ENCODE measurements at regions not wholly inside any gene's neighbourhood (a gene's known extent, or its start where the extent isn't known, plus 50 kb on each side); places are given as distances from the start of the nearest gene placed in this dataset.
"Not testable (repeated sequence)": the region's sequence is repeated elsewhere in the genome, so short reads cannot be mapped to it uniquely, and the experiment has no call there.

DNA sequence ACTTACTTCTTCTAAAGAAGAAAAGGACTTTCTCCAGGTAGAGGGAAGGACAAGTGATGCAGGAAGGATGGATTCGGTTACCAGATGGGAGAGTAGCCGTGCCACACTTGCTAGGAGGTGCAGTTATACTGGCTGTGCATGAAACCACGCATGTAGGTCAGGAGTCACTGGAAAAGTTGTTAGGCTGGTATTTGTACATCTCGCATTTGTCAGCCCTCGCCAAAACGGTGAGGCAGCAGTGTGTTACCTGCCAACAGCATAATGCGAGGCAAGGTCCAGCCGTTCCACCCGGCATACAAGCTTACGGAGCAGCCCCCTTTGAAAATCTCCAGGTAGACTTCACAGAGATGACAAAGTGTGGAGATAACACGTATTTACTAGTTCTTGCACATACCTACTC is 74.5 kb downstream of the DAPL1 start:
- TF ChIP-seq CTCF (IDR thresholded peaks at IDR 0.05 in 2 of 3, conservative IDR thresholded peaks at IDR 0.05 in 1 of 3; ENCODE audit: borderline replicate concordance in 1 of 3, insufficient read depth in 1 of 3, low read depth in 2 of 3, low read length in 2 of 3); POLR2A (IDR thresholded peaks at IDR 0.05; ENCODE audit: borderline replicate concordance, extremely low read depth, insufficient read depth, insufficient read length): not testable (repeated sequence)
